GM23338 (cell line): ENCODE measurements at regions not wholly inside any gene's neighbourhood (a gene's known extent, or its start where the extent isn't known, plus 50 kb on each side); places are given as distances from the start of the nearest gene placed in this dataset.

Experiments used
- ATAC-seq: fragments of 200-7000 bp; cut with Tn5 transposase; 3 replicates; pipeline ENCODE4 v1.9.1; 2020
- DNase-seq: peaks from one replicate; pipeline ENCODE4 v3.0.0-alpha.2; 2015; ENCODE audit warnings: low spot score
- H2AFZ ChIP-seq: fragments of 200-600 bp; sonication (generic); 2 replicates; pipeline ENCODE4 v1.8.0; 2016; ENCODE audit warnings: antibody characterized with exemption, mild to moderate bottlenecking, moderate library complexity
- H3F3A ChIP-seq: fragments of 200-600 bp; sonication (generic); replicated peaks from 2 replicates; pipeline ENCODE4 v1.8.0; 2017; ENCODE audit warnings: antibody characterized with exemption, mixed run types, low read depth
- H3K27ac ChIP-seq: fragments of 200-600 bp; sonication (generic); 2 replicates; pipeline ENCODE4 v1.6.1; 2016; ENCODE audit warnings: low read depth
- H3K27me3 ChIP-seq: fragments of 200-600 bp; sonication (generic); 2 replicates; pipeline ENCODE4 v1.8.0; 2016; ENCODE audit warnings: mild to moderate bottlenecking, mixed run types, moderate library complexity; ENCODE audit not compliant: insufficient read depth
- H3K36me3 ChIP-seq: fragments of 200-600 bp; sonication (generic); 2 replicates; pipeline ENCODE4 v1.8.0; 2016; ENCODE audit warnings: mild to moderate bottlenecking; ENCODE audit not compliant: insufficient read depth
- H3K4me1 ChIP-seq: fragments of 200-600 bp; sonication (generic); 2 replicates; pipeline ENCODE4 v1.8.0; 2016; ENCODE audit warnings: mild to moderate bottlenecking, moderate library complexity; ENCODE audit not compliant: insufficient read depth
- H3K4me2 ChIP-seq: fragments of 200-600 bp; sonication (generic); 2 replicates; pipeline ENCODE4 v1.7.1; 2017; ENCODE audit warnings: mixed run types
- H3K4me3 ChIP-seq: fragments of 200-600 bp; sonication (generic); 2 replicates; pipeline ENCODE4 v1.6.1; 2016; ENCODE audit warnings: mixed run types
- H3K79me2 ChIP-seq: fragments of 200-600 bp; sonication (generic); replicated peaks from 2 replicates; pipeline ENCODE4 v1.8.0; 2017; ENCODE audit warnings: mild to moderate bottlenecking; ENCODE audit not compliant: insufficient read depth
- H3K9me2 ChIP-seq: fragments of 200-600 bp; sonication (generic); 2 replicates; pipeline ENCODE4 v1.8.0; 2017; ENCODE audit not compliant: insufficient read depth
- H4K20me1 ChIP-seq: fragments of 200-600 bp; sonication (generic); replicated peaks from 2 replicates; pipeline ENCODE4 v1.8.0; 2017; ENCODE audit warnings: mild to moderate bottlenecking; ENCODE audit not compliant: insufficient read depth
- H3K27ac Mint-ChIP-seq: 2 replicates; pipeline ENCODE4 v1.8.0; 2020; ENCODE audit warnings: inconsistent platforms, mild to moderate bottlenecking, moderate library complexity, mixed read lengths
- H3K27me3 Mint-ChIP-seq: 3 replicates; pipeline ENCODE4 v1.8.0; 2022; ENCODE audit warnings: low read depth, mild to moderate bottlenecking, moderate library complexity, mixed read lengths, inconsistent platforms; ENCODE audit not compliant: insufficient read depth, poor library complexity
- H3K36me3 Mint-ChIP-seq: 3 replicates; pipeline ENCODE4 v1.8.0; 2021; ENCODE audit warnings: low read depth, mild to moderate bottlenecking, inconsistent platforms, moderate library complexity, mixed read lengths
- H3K4me1 Mint-ChIP-seq: 3 replicates; pipeline ENCODE4 v1.8.0; 2020; ENCODE audit warnings: mild to moderate bottlenecking, inconsistent platforms, mixed read lengths
- H3K4me3 Mint-ChIP-seq: 3 replicates; pipeline ENCODE4 v1.8.0; 2021; ENCODE audit warnings: moderate library complexity, mild to moderate bottlenecking, inconsistent platforms, mixed read lengths
- H3K9me3 Mint-ChIP-seq: 3 replicates; pipeline ENCODE4 v1.8.0; 2020; ENCODE audit warnings: moderate library complexity, mild to moderate bottlenecking, inconsistent platforms, mixed read lengths
- CREB1 ChIP-seq: fragments of 250-450 bp; sonication (Bioruptor Pico); IDR thresholded peaks from 2 replicates; pipeline ENCODE4 v1.5.0; 2020; ENCODE audit warnings: low read depth, mild to moderate bottlenecking, moderate library complexity
- CTCF ChIP-seq, 2 experiments: fragments of 200-600 bp in 1 of 2; sonication (generic) in 1 of 2; conservative IDR thresholded peaks; 2 replicates each; pipeline versions ENCODE4 v1.5.1 to v1.6.1; 2016 to 2017; ENCODE audit warnings: antibody characterized with exemption in 2 of 2, low read depth in 2 of 2, mild to moderate bottlenecking in 2 of 2, moderate library complexity in 1 of 2
- EZH2 ChIP-seq: fragments of 200-600 bp; sonication (generic); IDR thresholded peaks from one replicate; pipeline ENCODE4 v1.8.0; 2017; ENCODE audit warnings: antibody characterized with exemption, mild to moderate bottlenecking, low read depth; ENCODE audit not compliant: unreplicated experiment
- EZH2phosphoT487 ChIP-seq: fragments of 200-600 bp; sonication (generic); IDR thresholded peaks from one replicate; pipeline ENCODE4 v1.8.1; 2018; ENCODE audit warnings: antibody characterized with exemption; ENCODE audit not compliant: unreplicated experiment
- JUNB ChIP-seq: IDR thresholded peaks from one replicate; pipeline ENCODE4 v1.6.1; 2016; ENCODE audit warnings: antibody characterized with exemption; ENCODE audit not compliant: unreplicated experiment
- NANOG ChIP-seq: IDR thresholded peaks from 2 replicates; pipeline ENCODE4 v1.6.1; 2016; ENCODE audit warnings: antibody characterized with exemption, borderline replicate concordance
- POLR2AphosphoS5 ChIP-seq: IDR thresholded peaks from 2 replicates; pipeline ENCODE4 v1.6.1; 2016; ENCODE audit warnings: antibody characterized with exemption, low read depth
- REST ChIP-seq: IDR thresholded peaks from one replicate; pipeline ENCODE4 v1.6.1; 2018; ENCODE audit warnings: antibody characterized with exemption; ENCODE audit not compliant: unreplicated experiment
- STAT1 ChIP-seq: IDR thresholded peaks from one replicate; pipeline ENCODE4 v1.6.1; 2016; ENCODE audit warnings: antibody characterized with exemption; ENCODE audit not compliant: unreplicated experiment
- ZNF114 ChIP-seq: fragments of 250-450 bp; sonication (Bioruptor Pico); IDR thresholded peaks from 2 replicates; pipeline ENCODE4 v1.5.0; 2020; ENCODE audit warnings: mild to moderate bottlenecking, moderate library complexity
- ZNF462 ChIP-seq: fragments of 250-450 bp; sonication (Bioruptor Pico); IDR thresholded peaks from 2 replicates; pipeline ENCODE4 v1.5.0; 2020; ENCODE audit warnings: mild to moderate bottlenecking, moderate library complexity

GRCh38 chr9:111114486-111114885, 76.2 kb upstream of the LPAR1 start (continued):
- TF ChIP-seq ZNF462 (CRISPR knock-in tag) (no peak), EZH2 (no peak), POLR2AphosphoS5 (no peak), ZNF114 (CRISPR knock-in tag) (no peak), CREB1 (no peak), EZH2phosphoT487 (no peak)

- DNase-seq, result no peak
- H3F3A ChIP-seq, result no peaks in the 10 kb centered on the region
- TF ChIP-seq ZNF114 (CRISPR knock-in tag), result no peak
- TF ChIP-seq NANOG, result no peak
- TF ChIP-seq REST, result no peak
- TF ChIP-seq CTCF (conservative IDR thresholded peaks at IDR 0.05; ENCODE audit: low read depth in 2 of 2), result no peak
- TF ChIP-seq STAT1, result no peak
- no peak for TF ChIP-seq JUNB
- no peak for TF ChIP-seq POLR2AphosphoS5
These were observed 75.4 kb upstream of the LPAR1 start for GRCh38 chr9:111113712-111114111.

More at GRCh38 chr9:111113712-111114111, 75.4 kb upstream of the LPAR1 start:
- Histone ChIP-seq H3K9me2 (peaks cover 3% of the 10 kb centered on the region; the same call in 1 of the 2 replicates), H2AFZ (peak overlapping the region; percentile 43; the same call in 1 of the 2 replicates), H3K27me3 (no peaks in the 10 kb centered on the region), H3K36me3 (no peaks in the 10 kb centered on the region), H3K4me1 (peaks cover 1% of the 10 kb centered on the region; the same call in 1 of the 2 replicates), H3K79me2 (no peaks in the 10 kb centered on the region), H3K27ac (no peak overlapping the region), H3K4me2 (no peak overlapping the region), H4K20me1 (no peaks in the 10 kb centered on the region), H3K4me3 (no peak overlapping the region)
- no peaks in the 10 kb centered on the region for H3K36me3 Mint-ChIP-seq
- no peaks in the 10 kb centered on the region; the same call in 1 of the 3 replicates for H3K4me1 Mint-ChIP-seq
- H3K27me3 Mint-ChIP-seq, result no peaks in the 10 kb centered on the region
- no peak for ATAC-seq
- H3K27ac Mint-ChIP-seq, result no peak overlapping the region
- no peak overlapping the region for H3K4me3 Mint-ChIP-seq
- no peaks in the 10 kb centered on the region for H3K9me3 Mint-ChIP-seq
